ENCODE measurements at regions not wholly inside any gene's neighbourhood (a gene's known extent, or its start where the extent isn't known, plus 50 kb on each side); places are given as distances from the start of the nearest gene placed in this dataset.

DNA sequence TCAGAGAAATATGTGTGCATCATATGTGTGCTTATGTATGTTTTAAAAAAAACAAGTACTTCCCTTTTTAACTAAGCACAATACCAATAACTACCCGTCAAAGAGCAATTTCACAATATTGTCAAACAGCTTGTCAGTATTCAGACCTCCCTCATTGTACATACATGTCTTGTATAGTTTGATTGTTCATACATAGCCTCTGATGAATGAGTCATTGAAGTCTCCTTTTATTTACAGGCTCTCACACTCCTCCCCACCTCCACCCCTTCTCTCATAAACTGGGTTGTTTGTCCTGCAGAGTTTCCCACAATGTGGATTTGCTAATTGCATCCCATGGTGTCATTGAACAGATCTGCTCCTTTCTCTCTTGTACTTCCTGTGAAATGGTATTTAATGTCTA is 132.8 kb upstream of the L3MBTL4 start:
- TF ChIP-seq, protein P1, sequence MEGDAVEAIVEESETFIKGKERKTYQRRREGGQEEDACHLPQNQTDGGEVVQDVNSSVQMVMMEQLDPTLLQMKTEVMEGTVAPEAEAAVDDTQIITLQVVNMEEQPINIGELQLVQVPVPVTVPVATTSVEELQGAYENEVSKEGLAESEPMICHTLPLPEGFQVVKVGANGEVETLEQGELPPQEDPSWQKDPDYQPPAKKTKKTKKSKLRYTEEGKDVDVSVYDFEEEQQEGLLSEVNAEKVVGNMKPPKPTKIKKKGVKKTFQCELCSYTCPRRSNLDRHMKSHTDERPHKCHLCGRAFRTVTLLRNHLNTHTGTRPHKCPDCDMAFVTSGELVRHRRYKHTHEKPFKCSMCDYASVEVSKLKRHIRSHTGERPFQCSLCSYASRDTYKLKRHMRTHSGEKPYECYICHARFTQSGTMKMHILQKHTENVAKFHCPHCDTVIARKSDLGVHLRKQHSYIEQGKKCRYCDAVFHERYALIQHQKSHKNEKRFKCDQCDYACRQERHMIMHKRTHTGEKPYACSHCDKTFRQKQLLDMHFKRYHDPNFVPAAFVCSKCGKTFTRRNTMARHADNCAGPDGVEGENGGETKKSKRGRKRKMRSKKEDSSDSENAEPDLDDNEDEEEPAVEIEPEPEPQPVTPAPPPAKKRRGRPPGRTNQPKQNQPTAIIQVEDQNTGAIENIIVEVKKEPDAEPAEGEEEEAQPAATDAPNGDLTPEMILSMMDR (IDR thresholded peaks at IDR 0.05; ENCODE audit: insufficient read depth, low read depth, low read length), result no peak
- no peak for TF ChIP-seq EZH2 (IDR thresholded peaks at IDR 0.05; ENCODE audit: insufficient read depth, low read length)
